ENCODE measurements at regions not wholly inside any gene's neighbourhood (a gene's known extent, or its start where the extent isn't known, plus 50 kb on each side); places are given as distances from the start of the nearest gene placed in this dataset.

DNA sequence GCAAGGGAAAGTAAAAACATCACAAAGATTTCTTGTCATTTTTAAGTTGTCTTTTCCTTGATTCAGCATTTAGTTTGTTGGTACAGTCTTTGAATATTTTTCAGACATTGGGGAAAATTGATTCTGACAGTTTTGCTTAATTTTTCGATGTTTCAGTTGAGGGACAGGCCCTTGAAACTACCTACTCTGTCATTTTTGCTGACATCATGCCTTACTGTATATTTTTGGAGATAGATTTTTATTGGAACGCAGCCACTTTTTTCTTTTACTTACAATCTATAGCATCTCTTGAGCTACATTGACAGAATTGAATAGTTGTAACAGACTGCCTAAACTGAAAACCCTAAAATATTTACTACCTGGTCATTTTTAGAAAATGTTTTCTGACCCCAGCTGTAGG is 297.1 kb upstream of the KIF2B start:
- dilution Hi-C loops (cut with HindIII; ENCODE audit: low sequenced_read_pairs, unreplicated experiment) (no loop called here), intact Hi-C loops (cut with micrococcal nuclease) (no loop called here), in situ Hi-C loops (cut with MboI; ENCODE audit: low sequenced_read_pairs) (no loop called here)
- no CpG with 5 or more reads among the region's 2 CpGs for WGBS, 2 experiments (ENCODE audit: extremely low coverage in 2 of 2, insufficient read length in 1 of 2)
- no peaks in the 10 kb centered on the region for H3K4me1 ChIP-seq (ENCODE audit: control insufficient read depth, insufficient read depth, low read length)
- ChIA-PET POLR2A (ENCODE audit: unreplicated experiment) (no interaction called here), CTCF (no interaction called here)
- no peak overlapping the region for H3K23ac ChIP-seq (ENCODE audit: low read depth, low read length)
- ATAC-seq (ENCODE audit: low read depth) (no peak), DNase-seq (no peak)
- no peak overlapping the region for H3K56ac ChIP-seq (ENCODE audit: extremely low read depth, insufficient read depth, low read length)
- H3K9me3 ChIP-seq (ENCODE audit: control insufficient read depth, insufficient read depth, low read length), result peaks cover 2% of the 10 kb centered on the region; the same call in 1 of the 2 replicates
- H3K9me1 ChIP-seq (ENCODE audit: insufficient read depth, low read length), result no peaks in the 10 kb centered on the region
- H3K27ac ChIP-seq (ENCODE audit: insufficient read depth, low read length), result no peak overlapping the region
- no peak overlapping the region for H4K91ac ChIP-seq (ENCODE audit: insufficient read depth, low read depth, low read length)
- no peak overlapping the region for H2BK20ac ChIP-seq (ENCODE audit: low read depth, low read length)
- no peak overlapping the region for H3K14ac ChIP-seq (replicated peaks; ENCODE audit: low read depth, low read length)
- no peak overlapping the region for H3K4me3 ChIP-seq (ENCODE audit: insufficient read depth, low read depth, low read length)
- no peak overlapping the region for H2AFZ ChIP-seq (replicated peaks; ENCODE audit: low read length, poor library complexity)
- H3K4ac ChIP-seq (ENCODE audit: low read depth, low read length), result no peak overlapping the region
- no peak overlapping the region for H2AK9ac ChIP-seq (replicated peaks; ENCODE audit: low read depth, low read length, poor library complexity)
- no peak overlapping the region for H4K8ac ChIP-seq (ENCODE audit: low read depth in 2 of 2, low read length in 2 of 2)
- H3K4me2 ChIP-seq (ENCODE audit: low read depth, low read length), result no peak overlapping the region
- H3K36me3 ChIP-seq (ENCODE audit: control insufficient read depth, insufficient read depth, low read length), result no peaks in the 10 kb centered on the region
- H3K27me3 ChIP-seq (ENCODE audit: control insufficient read depth, insufficient read depth, low read length), result no peaks in the 10 kb centered on the region
- H2BK120ac ChIP-seq (ENCODE audit: low read depth, low read length), result no peak overlapping the region
- H4K5ac ChIP-seq (ENCODE audit: low read depth, low read length), result no peak overlapping the region
- no peak overlapping the region for H2AK5ac ChIP-seq (ENCODE audit: low read depth, low read length)
- H3K79me1 ChIP-seq (ENCODE audit: low read depth in 1 of 2, low read length in 2 of 2), result no peaks in the 10 kb centered on the region
- no peak for TF ChIP-seq NFE2L2 (IDR thresholded peaks at IDR 0.05; ENCODE audit: low read depth, low read length)
- no peak for TF ChIP-seq SMC3 (IDR thresholded peaks at IDR 0.05; ENCODE audit: low read depth, low read length)
- TF ChIP-seq, protein P1, sequence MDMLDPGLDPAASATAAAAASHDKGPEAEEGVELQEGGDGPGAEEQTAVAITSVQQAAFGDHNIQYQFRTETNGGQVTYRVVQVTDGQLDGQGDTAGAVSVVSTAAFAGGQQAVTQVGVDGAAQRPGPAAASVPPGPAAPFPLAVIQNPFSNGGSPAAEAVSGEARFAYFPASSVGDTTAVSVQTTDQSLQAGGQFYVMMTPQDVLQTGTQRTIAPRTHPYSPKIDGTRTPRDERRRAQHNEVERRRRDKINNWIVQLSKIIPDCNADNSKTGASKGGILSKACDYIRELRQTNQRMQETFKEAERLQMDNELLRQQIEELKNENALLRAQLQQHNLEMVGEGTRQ (IDR thresholded peaks at IDR 0.05; ENCODE audit: low read depth, low read length), result no peak
- TF ChIP-seq CHD1 (IDR thresholded peaks at IDR 0.05; ENCODE audit: low read depth, low read length), result no peak
- TF ChIP-seq, protein P2, sequence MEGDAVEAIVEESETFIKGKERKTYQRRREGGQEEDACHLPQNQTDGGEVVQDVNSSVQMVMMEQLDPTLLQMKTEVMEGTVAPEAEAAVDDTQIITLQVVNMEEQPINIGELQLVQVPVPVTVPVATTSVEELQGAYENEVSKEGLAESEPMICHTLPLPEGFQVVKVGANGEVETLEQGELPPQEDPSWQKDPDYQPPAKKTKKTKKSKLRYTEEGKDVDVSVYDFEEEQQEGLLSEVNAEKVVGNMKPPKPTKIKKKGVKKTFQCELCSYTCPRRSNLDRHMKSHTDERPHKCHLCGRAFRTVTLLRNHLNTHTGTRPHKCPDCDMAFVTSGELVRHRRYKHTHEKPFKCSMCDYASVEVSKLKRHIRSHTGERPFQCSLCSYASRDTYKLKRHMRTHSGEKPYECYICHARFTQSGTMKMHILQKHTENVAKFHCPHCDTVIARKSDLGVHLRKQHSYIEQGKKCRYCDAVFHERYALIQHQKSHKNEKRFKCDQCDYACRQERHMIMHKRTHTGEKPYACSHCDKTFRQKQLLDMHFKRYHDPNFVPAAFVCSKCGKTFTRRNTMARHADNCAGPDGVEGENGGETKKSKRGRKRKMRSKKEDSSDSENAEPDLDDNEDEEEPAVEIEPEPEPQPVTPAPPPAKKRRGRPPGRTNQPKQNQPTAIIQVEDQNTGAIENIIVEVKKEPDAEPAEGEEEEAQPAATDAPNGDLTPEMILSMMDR (conservative IDR thresholded peaks at IDR 0.05; ENCODE audit: low read depth, low read length), result no peak
- no peak for TF ChIP-seq CEBPB (IDR thresholded peaks at IDR 0.05; ENCODE audit: low read depth, low read length)
- no peak for TF ChIP-seq RAD21 (IDR thresholded peaks at IDR 0.05; ENCODE audit: low read length)
- no peak for TF ChIP-seq MAZ (IDR thresholded peaks at IDR 0.05; ENCODE audit: borderline replicate concordance, low read depth, low read length)
- H3K9ac ChIP-seq (ENCODE audit: low read depth, low read length), result no peak overlapping the region
- no peak overlapping the region for H3K18ac ChIP-seq (ENCODE audit: low read depth, low read length)
- no peaks in the 10 kb centered on the region for H4K20me1 ChIP-seq (ENCODE audit: insufficient read depth, low read length)
- BruUV-seq (replicated peaks), result no TSS peak
- no peak overlapping the region for H2BK15ac ChIP-seq (ENCODE audit: low read depth, low read length)
- H2BK5ac ChIP-seq (ENCODE audit: low read depth, low read length, poor library complexity, severe bottlenecking), result no peak overlapping the region

Measured in IMR-90 (cell line).